ENCODE measurements at regions not wholly inside any gene's neighbourhood (a gene's known extent, or its start where the extent isn't known, plus 50 kb on each side); places are given as distances from the start of the nearest gene placed in this dataset.

DNA sequence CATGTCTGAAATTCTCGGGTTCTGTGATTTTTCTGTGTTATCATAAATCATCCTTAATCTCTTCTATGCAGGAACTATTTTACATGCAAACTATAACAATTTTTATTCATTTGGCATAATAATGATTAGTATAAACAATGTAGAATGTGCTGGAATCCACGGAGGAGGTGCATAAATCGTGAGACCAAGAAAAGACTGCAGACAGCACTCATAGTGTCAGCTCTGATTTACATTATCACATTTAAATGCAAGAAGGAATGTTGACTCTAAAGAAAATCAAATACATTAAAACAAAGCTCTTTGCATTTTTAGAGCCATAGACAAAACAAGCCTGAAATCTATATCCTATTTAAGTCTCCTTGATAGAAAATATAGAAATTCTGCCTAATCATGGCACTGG, 501.7 kb upstream of the STXBP6 start:
- Histone ChIP-seq H4K20me1 (ENCODE audit: insufficient read depth) (no peaks in the 10 kb centered on the region), H3K27me3 (ENCODE audit: insufficient read depth, low read depth, low read length) (no peaks in the 10 kb centered on the region), H3K4me2 (ENCODE audit: low read length) (no peak overlapping the region), H3F3A (ENCODE audit: insufficient read depth, low read length, poor library complexity, severe bottlenecking) (no peaks in the 10 kb centered on the region), H3K9ac (ENCODE audit: low read length) (no peak overlapping the region), H2AFZ (ENCODE audit: low read depth, low read length) (no peak overlapping the region), H3K27ac (ENCODE audit: low read length) (no peak overlapping the region), H3K4me3 (ENCODE audit: low read length) (no peak overlapping the region), H3K9me3 (ENCODE audit: low read length) (no peaks in the 10 kb centered on the region), H3K9me2 (ENCODE audit: insufficient read depth, low read length) (no peaks in the 10 kb centered on the region), H3K79me2 (replicated peaks; ENCODE audit: insufficient read depth, low read length) (no peaks in the 10 kb centered on the region), H3K36me3 (ENCODE audit: insufficient read depth, low read length) (no peaks in the 10 kb centered on the region)
- TF ChIP-seq RAD21 (conservative IDR thresholded peaks at IDR 0.05) = no peak
- TF ChIP-seq, protein P1, sequence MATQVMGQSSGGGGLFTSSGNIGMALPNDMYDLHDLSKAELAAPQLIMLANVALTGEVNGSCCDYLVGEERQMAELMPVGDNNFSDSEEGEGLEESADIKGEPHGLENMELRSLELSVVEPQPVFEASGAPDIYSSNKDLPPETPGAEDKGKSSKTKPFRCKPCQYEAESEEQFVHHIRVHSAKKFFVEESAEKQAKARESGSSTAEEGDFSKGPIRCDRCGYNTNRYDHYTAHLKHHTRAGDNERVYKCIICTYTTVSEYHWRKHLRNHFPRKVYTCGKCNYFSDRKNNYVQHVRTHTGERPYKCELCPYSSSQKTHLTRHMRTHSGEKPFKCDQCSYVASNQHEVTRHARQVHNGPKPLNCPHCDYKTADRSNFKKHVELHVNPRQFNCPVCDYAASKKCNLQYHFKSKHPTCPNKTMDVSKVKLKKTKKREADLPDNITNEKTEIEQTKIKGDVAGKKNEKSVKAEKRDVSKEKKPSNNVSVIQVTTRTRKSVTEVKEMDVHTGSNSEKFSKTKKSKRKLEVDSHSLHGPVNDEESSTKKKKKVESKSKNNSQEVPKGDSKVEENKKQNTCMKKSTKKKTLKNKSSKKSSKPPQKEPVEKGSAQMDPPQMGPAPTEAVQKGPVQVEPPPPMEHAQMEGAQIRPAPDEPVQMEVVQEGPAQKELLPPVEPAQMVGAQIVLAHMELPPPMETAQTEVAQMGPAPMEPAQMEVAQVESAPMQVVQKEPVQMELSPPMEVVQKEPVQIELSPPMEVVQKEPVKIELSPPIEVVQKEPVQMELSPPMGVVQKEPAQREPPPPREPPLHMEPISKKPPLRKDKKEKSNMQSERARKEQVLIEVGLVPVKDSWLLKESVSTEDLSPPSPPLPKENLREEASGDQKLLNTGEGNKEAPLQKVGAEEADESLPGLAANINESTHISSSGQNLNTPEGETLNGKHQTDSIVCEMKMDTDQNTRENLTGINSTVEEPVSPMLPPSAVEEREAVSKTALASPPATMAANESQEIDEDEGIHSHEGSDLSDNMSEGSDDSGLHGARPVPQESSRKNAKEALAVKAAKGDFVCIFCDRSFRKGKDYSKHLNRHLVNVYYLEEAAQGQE (IDR thresholded peaks at IDR 0.05; ENCODE audit: borderline replicate concordance) = no peak
- no peak for TF ChIP-seq SMC3 (conservative IDR thresholded peaks at IDR 0.05; ENCODE audit: poor library complexity)
- TF ChIP-seq MXI1 (conservative IDR thresholded peaks at IDR 0.05; ENCODE audit: poor library complexity, severe bottlenecking) = no peak
- TF ChIP-seq TAF1 (IDR thresholded peaks at IDR 0.05; ENCODE audit: low read depth) = no peak
- TF ChIP-seq POLR2AphosphoS5 (IDR thresholded peaks at IDR 0.05) = no peak
- TF ChIP-seq, protein P2, sequence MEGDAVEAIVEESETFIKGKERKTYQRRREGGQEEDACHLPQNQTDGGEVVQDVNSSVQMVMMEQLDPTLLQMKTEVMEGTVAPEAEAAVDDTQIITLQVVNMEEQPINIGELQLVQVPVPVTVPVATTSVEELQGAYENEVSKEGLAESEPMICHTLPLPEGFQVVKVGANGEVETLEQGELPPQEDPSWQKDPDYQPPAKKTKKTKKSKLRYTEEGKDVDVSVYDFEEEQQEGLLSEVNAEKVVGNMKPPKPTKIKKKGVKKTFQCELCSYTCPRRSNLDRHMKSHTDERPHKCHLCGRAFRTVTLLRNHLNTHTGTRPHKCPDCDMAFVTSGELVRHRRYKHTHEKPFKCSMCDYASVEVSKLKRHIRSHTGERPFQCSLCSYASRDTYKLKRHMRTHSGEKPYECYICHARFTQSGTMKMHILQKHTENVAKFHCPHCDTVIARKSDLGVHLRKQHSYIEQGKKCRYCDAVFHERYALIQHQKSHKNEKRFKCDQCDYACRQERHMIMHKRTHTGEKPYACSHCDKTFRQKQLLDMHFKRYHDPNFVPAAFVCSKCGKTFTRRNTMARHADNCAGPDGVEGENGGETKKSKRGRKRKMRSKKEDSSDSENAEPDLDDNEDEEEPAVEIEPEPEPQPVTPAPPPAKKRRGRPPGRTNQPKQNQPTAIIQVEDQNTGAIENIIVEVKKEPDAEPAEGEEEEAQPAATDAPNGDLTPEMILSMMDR (IDR thresholded peaks at IDR 0.05; ENCODE audit: poor library complexity, severe bottlenecking) = no peak
- no peak for TF ChIP-seq EP300 (conservative IDR thresholded peaks at IDR 0.05; ENCODE audit: poor library complexity, severe bottlenecking)
- TF ChIP-seq EZH2 (IDR thresholded peaks at IDR 0.05; ENCODE audit: borderline replicate concordance, insufficient read depth, low read length, poor library complexity, severe bottlenecking) = no peak

DNA sequence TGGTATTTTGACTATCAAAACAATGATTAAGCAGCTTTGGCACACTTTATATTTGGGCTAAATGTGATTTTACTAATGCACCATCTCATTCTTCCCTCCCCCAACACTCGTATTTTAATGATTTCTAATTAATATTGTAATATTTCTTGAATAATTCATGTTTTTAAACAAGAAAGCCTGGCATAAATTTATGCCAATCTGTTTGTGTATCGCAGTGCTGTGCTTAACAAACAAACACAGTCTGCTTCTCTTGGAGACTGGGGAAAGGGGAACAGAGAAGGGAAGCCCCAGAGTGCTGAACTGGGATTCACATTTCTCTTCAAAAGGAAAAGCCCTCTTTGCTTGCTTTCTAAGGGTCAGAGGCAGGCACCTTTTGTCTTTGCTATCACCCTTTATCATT, 496.9 kb upstream of the STXBP6 start:
- Histone ChIP-seq H3K9ac (ENCODE audit: low read length) (no peak overlapping the region), H3K9me2 (ENCODE audit: insufficient read depth, low read length) (no peaks in the 10 kb centered on the region), H3K36me3 (ENCODE audit: insufficient read depth, low read length) (no peaks in the 10 kb centered on the region), H3K9me3 (ENCODE audit: low read length) (no peaks in the 10 kb centered on the region), H3F3A (ENCODE audit: insufficient read depth, low read length, poor library complexity, severe bottlenecking) (no peaks in the 10 kb centered on the region), H3K79me2 (replicated peaks; ENCODE audit: insufficient read depth, low read length) (no peaks in the 10 kb centered on the region), H2AFZ (ENCODE audit: low read depth, low read length) (no peak overlapping the region), H3K27me3 (ENCODE audit: insufficient read depth, low read depth, low read length) (no peaks in the 10 kb centered on the region), H3K27ac (ENCODE audit: low read length) (no peak overlapping the region), H4K20me1 (ENCODE audit: insufficient read depth) (no peaks in the 10 kb centered on the region), H3K4me3 (ENCODE audit: low read length) (no peak overlapping the region), H3K4me2 (ENCODE audit: low read length) (no peak overlapping the region)
- TF ChIP-seq, protein P1 (IDR thresholded peaks at IDR 0.05; ENCODE audit: borderline replicate concordance) = no peak
- TF ChIP-seq, protein P2 (IDR thresholded peaks at IDR 0.05; ENCODE audit: poor library complexity, severe bottlenecking) = no peak
- TF ChIP-seq EZH2 (IDR thresholded peaks at IDR 0.05; ENCODE audit: borderline replicate concordance, insufficient read depth, low read length, poor library complexity, severe bottlenecking) (no peak), SMC3 (conservative IDR thresholded peaks at IDR 0.05; ENCODE audit: poor library complexity) (no peak), POLR2AphosphoS5 (IDR thresholded peaks at IDR 0.05) (no peak), TAF1 (IDR thresholded peaks at IDR 0.05; ENCODE audit: low read depth) (no peak), MXI1 (conservative IDR thresholded peaks at IDR 0.05; ENCODE audit: poor library complexity, severe bottlenecking) (no peak), RAD21 (conservative IDR thresholded peaks at IDR 0.05) (no peak), EP300 (conservative IDR thresholded peaks at IDR 0.05; ENCODE audit: poor library complexity, severe bottlenecking) (no peak)
